ENCODE measurements at regions not wholly inside any gene's neighbourhood (a gene's known extent, or its start where the extent isn't known, plus 50 kb on each side); places are given as distances from the start of the nearest gene placed in this dataset.

- no peak for DNase-seq (ENCODE audit: low read depth in 2 of 2)
Observed at GRCh38 chr5:52498607-52499006, 289.1 kb upstream of the ITGA1 start.

- no peak for DNase-seq (ENCODE audit: low read depth in 2 of 2)
Observed at GRCh38 chr5:52502460-52502999, 285.2 kb upstream of the ITGA1 start.

- no peak for DNase-seq (ENCODE audit: low read depth in 2 of 2)
Observed at GRCh38 chr5:52504584-52505240, 283.0 kb upstream of the ITGA1 start.

GRCh38 chr5:52517667-52518066 lies 270.0 kb upstream of the ITGA1 start:
- DNase-seq (ENCODE audit: low read depth in 2 of 2): no peak

DNA sequence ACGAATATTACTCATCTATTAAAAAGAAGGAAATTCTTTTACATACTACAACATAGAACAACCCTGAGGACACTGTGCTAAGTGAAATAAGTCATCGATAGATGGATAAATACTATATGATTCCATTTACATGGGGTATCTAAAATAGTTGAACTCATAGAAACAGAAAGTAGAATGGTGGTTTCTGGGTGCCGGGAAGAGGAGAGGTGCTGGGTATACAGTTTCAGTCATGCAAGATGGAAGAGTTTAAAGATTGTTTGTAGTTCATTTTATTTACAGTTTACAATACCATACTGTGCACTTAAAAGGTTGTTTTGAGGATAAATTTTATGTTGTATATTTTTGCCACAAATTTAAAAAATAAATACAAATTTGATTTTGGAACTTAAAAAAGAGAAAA lies 267.5 kb upstream of the ITGA1 start:
- DNase-seq (ENCODE audit: low read depth in 2 of 2): no peak

GRCh38 chr5:52521236-52521635 lies 266.5 kb upstream of the ITGA1 start:
- no peak for DNase-seq (ENCODE audit: low read depth in 2 of 2)

- no peak for DNase-seq (ENCODE audit: low read depth in 2 of 2)
Observed at GRCh38 chr5:52523701-52524100, 264.0 kb upstream of the ITGA1 start.

- DNase-seq (ENCODE audit: low read depth in 2 of 2): no peak
Observed at GRCh38 chr5:52531105-52531504, 256.6 kb upstream of the ITGA1 start.

DNA sequence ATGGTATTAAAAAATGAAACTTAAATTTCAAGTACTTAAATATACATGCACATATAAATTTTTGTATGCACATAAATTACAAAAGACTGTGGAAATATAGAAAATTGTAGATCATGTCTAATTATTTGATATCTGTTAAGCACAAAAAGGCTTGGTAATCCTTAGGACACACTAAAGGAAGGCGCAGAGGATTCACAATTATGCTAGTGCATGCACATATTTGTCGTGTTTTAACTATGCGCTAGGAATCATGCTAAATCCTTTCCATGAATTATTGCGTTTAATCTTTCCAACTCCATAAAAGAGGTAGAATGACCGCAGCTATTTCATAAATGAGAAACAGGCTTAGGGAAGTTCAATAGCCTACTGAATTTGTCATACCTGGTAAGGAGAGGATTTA lies 244.1 kb upstream of the ITGA1 start:
- DNase-seq (ENCODE audit: low read depth in 2 of 2): no peak

GRCh38 chr5:52544738-52545137 lies 243.0 kb upstream of the ITGA1 start:
- DNase-seq (ENCODE audit: low read depth in 2 of 2): no peak

DNA sequence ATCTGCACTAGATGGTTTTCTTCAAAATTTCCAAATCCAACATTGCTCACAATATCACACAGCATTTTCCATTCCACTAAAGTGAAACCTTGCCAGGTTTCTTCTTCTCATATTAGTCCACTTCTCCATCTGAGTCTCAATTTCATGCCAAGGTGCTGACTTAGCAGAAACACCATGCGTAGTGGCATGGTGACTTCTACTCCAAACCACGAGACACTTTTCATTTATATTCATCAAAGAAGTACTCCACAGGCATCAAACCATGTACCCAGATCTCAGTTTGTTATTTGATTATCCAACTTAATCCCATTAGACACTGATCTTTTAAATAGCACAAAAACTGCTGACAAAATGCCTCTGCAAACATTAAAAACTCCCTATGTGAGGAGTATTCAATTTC lies 233.4 kb upstream of the ITGA1 start:
- no peak for DNase-seq (ENCODE audit: low read depth in 2 of 2)

DNA sequence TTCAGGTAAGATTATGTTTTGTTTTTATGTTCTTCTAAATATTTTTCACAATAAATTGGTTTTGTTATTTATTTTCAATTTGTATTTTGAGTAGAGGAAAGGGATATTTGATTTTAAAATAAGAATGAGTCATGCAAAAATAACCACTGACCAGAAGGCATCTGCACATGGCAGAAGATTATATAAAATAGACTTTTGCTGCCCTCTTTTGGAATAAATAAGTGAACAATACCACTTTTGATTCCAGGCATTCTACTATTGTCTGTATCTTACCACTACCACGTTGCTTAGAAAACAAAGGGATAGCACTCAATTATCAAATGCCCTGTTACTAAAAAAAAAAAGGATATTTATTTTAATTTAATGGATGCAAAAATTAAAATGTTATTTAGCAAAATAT lies 227.3 kb upstream of the ITGA1 start:
- no peak for DNase-seq (ENCODE audit: low read depth in 2 of 2)

DNA sequence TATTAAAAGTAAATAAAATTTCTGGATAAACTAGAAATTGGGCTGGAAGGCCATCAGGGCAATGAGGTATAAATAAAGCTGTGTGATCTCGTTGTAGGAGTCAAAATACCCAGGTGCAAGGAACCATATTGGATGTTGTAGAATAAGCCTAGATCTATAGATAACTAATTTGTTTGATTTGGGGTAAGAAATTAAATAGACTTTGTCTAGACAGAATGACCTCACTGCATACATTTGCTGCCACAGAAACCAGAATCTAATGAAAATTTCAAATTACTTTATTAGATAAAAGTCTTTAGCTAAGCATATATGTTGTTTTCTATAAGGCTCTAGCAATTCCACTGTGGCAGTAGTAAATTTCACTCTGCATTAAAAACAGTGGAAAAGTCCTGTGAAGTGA lies 225.2 kb upstream of the ITGA1 start:
- no peak for DNase-seq (ENCODE audit: low read depth in 2 of 2)

- no peak for DNase-seq (ENCODE audit: low read depth in 2 of 2)
Observed at GRCh38 chr5:52564587-52564986, 223.1 kb upstream of the ITGA1 start.

- DNase-seq (ENCODE audit: low read depth in 2 of 2): no peak
Observed at GRCh38 chr5:52577546-52577945, 210.2 kb upstream of the ITGA1 start.

DNA sequence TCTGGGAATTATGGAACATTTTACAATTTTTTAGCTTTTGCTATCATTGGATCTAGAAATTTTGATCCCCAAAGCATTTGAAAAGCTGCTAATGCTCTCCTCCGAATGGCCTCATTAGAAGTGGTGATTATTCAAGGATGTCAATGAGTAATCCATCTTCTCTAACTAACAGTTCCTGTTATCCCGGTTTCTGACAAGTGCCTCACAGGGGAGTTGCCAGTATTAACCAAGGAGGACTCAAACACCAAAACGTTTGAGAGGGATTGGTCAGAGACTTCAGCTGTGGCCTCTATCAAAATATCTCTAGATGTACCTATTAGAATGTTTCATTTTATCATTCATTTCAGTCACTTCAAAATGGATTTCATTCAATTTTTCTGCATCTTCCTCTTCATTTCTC lies 208.3 kb upstream of the ITGA1 start:
- DNase-seq (ENCODE audit: low read depth in 2 of 2): no peak

DNA sequence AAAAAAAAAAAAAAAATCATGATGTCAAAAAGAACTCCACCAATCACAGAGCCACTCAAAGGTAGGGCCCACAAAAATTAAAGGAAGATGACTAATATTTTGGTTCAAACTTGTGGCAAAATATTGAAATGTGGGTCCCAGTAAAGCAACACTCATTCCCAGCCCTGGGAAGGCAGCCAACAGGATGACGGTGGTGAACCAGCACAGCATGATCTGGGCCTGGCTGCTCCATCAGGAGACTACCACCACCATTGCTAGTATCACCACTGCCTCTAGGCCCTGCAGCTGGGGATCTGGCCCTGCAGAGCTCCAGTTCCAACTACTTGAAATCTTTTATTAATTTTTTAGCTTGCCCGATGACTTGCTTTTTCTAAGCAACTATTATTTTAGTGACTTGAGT lies 206.8 kb upstream of the ITGA1 start:
- DNase-seq (ENCODE audit: low read depth in 2 of 2): no peak

DNA sequence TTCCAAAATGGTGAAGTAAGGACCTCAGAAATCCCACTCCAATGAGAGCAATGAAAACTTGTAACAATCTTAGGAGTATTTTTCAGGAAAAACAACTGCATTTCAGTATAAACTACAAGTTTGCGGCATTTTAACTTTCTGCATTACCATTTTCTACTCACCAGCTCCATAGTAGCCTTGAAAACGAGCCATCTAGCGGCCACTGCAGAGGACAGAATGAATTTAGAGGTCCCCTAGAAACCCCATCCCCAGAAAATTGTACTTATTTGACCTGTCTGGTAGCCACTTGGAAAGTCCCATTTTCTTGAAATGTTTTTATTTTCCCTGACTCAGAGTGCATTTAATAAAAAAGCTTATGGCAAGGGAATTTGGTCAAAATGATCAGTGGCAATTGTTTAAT lies 205.4 kb upstream of the ITGA1 start:
- DNase-seq (ENCODE audit: low read depth in 2 of 2): no peak

GRCh38 chr5:52587131-52587530 lies 200.6 kb upstream of the ITGA1 start:
- DNase-seq (ENCODE audit: low read depth in 2 of 2): no peak

DNA sequence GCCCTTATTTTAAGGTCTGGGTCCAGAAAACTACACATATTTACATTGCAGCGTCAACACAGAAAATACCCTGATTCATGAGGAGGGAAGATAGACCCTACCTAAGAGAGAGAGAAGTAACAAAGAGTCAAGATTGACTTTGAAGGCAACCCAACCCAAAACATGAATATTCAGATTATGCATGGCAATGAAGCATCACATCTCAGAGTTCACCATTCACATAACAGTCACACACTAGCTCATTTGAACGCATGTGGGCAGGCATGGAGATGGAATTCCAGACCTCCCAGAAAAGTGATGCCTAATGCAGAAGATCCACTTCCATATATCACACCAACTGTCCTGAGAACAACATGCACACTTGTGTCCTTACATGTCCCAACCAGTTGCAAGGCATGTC lies 190.1 kb upstream of the ITGA1 start:
- DNase-seq (ENCODE audit: low read depth in 2 of 2): no peak

GRCh38 chr5:52598968-52599367 lies 188.7 kb upstream of the ITGA1 start:
- no peak for DNase-seq (ENCODE audit: low read depth in 2 of 2)

GRCh38 chr5:52603778-52604554 lies 183.8 kb upstream of the ITGA1 start:
- DNase-seq (ENCODE audit: low read depth in 2 of 2): no peak
